IMR-90 (cell line): ENCODE measurements at regions not wholly inside any gene's neighbourhood (a gene's known extent, or its start where the extent isn't known, plus 50 kb on each side); places are given as distances from the start of the nearest gene placed in this dataset.

Experiments
- ATAC-seq: fragments of 200-7000 bp; cut with Tn5 transposase; 2 replicates; pipeline ENCODE4 v1.9.1; 2020; ENCODE audit warnings: low read depth, mild to moderate bottlenecking, moderate library complexity
- BruUV-seq: library from RNA; stranded (reverse); fragments of 400-500 nt; replicated peaks from 2 replicates; lab custom pipeline; 2021; lab: Mats Ljungman, UMichigan
- CTCF ChIA-PET: fragments of 300-600 bp; formaldehyde crosslinking; extraction: SDS; loops from one replicate; lab custom pipeline; 2021; ENCODE audit warnings: antibody characterized with exemption; lab: Yijun Ruan, JAX
- POLR2A ChIA-PET: fragments of 300-600 bp; sonication (Branson Sonifier 250); formaldehyde crosslinking; loops from one replicate; lab custom pipeline; 2022; ENCODE audit warnings: antibody characterized with exemption; ENCODE audit not compliant: unreplicated experiment; lab: Charles Lee
- DNase-seq: peaks from one replicate; pipeline ENCODE4 v3.0.0; 2013
- H2AFZ ChIP-seq: replicated peaks from 2 replicates; pipeline ENCODE3; 2013; ENCODE audit warnings: low read length, mild to moderate bottlenecking; ENCODE audit not compliant: poor library complexity
- H2AK5ac ChIP-seq: 2 replicates; pipeline ENCODE4 v1.6.1; 2013; ENCODE audit warnings: low read depth, low read length, inconsistent platforms
- H2AK9ac ChIP-seq: replicated peaks from 2 replicates; pipeline ENCODE3; 2013; ENCODE audit warnings: mild to moderate bottlenecking, low read depth, low read length, moderate library complexity; ENCODE audit not compliant: poor library complexity
- H2BK120ac ChIP-seq: 2 replicates; pipeline ENCODE4 v1.6.1; 2013; ENCODE audit warnings: low read depth, low read length, inconsistent platforms
- H2BK15ac ChIP-seq: 3 replicates; pipeline ENCODE4 v1.6.1; 2013; ENCODE audit warnings: low read depth, low read length, inconsistent platforms
- H2BK20ac ChIP-seq: 2 replicates; pipeline ENCODE4 v1.6.1; 2013; ENCODE audit warnings: low read depth, mild to moderate bottlenecking, inconsistent platforms, low read length, moderate library complexity
- H2BK5ac ChIP-seq: 2 replicates; pipeline ENCODE4 v1.6.1; 2013; ENCODE audit warnings: mild to moderate bottlenecking, low read depth, low read length, inconsistent platforms; ENCODE audit not compliant: poor library complexity, severe bottlenecking
- H3K14ac ChIP-seq: replicated peaks from 2 replicates; pipeline ENCODE4 v1.6.1; 2013; ENCODE audit warnings: low read depth, low read length, inconsistent platforms
- H3K18ac ChIP-seq: 2 replicates; pipeline ENCODE4 v1.6.1; 2013; ENCODE audit warnings: low read depth, low read length, control low read depth
- H3K23ac ChIP-seq: 2 replicates; pipeline ENCODE4 v1.6.1; 2013; ENCODE audit warnings: low read depth, low read length, inconsistent platforms
- H3K27ac ChIP-seq: 2 replicates; pipeline ENCODE4 v1.5.1; 2013; ENCODE audit warnings: mild to moderate bottlenecking, control low read depth, low read length; ENCODE audit not compliant: insufficient read depth
- H3K27me3 ChIP-seq: 2 replicates; pipeline ENCODE4 v1.6.1; 2013; ENCODE audit warnings: low read length; ENCODE audit not compliant: control insufficient read depth, insufficient read depth
- H3K36me3 ChIP-seq: 2 replicates; pipeline ENCODE4 v1.6.1; 2013; ENCODE audit warnings: low read length, mixed read lengths; ENCODE audit not compliant: control insufficient read depth, insufficient read depth
- H3K4ac ChIP-seq: 2 replicates; pipeline ENCODE4 v1.6.1; 2013; ENCODE audit warnings: low read depth, low read length, inconsistent platforms
- H3K4me1 ChIP-seq: 2 replicates; pipeline ENCODE4 v1.6.1; 2013; ENCODE audit warnings: low read length, mixed read lengths; ENCODE audit not compliant: control insufficient read depth, insufficient read depth
- H3K4me2 ChIP-seq: 2 replicates; pipeline ENCODE4 v1.6.1; 2013; ENCODE audit warnings: low read depth, mild to moderate bottlenecking, control low read depth, low read length, moderate library complexity
- H3K4me3 ChIP-seq: 2 replicates; pipeline ENCODE4 v1.5.1; 2013; ENCODE audit warnings: low read depth, mild to moderate bottlenecking, control low read depth, low read length, moderate library complexity; ENCODE audit not compliant: insufficient read depth
- H3K56ac ChIP-seq: 2 replicates; pipeline ENCODE4 v1.6.1; 2013; ENCODE audit warnings: low read length, inconsistent platforms; ENCODE audit not compliant: insufficient read depth; ENCODE audit errors: extremely low read depth
- H3K79me1 ChIP-seq, 2 experiments: 2 replicates each; pipeline ENCODE4 v1.6.1; 2013; ENCODE audit warnings: low read length in 2 of 2, inconsistent platforms in 1 of 2, low read depth in 1 of 2
- H3K9ac ChIP-seq: 2 replicates; pipeline ENCODE4 v1.6.1; 2013; ENCODE audit warnings: low read depth, low read length, control low read depth
- H3K9me1 ChIP-seq: 2 replicates; pipeline ENCODE4 v1.6.1; 2013; ENCODE audit warnings: low read length, inconsistent platforms; ENCODE audit not compliant: insufficient read depth
- H3K9me3 ChIP-seq: 2 replicates; pipeline ENCODE4 v1.6.1; 2013; ENCODE audit warnings: low read length; ENCODE audit not compliant: control insufficient read depth, insufficient read depth
- H4K20me1 ChIP-seq: 2 replicates; pipeline ENCODE4 v1.6.1; 2013; ENCODE audit warnings: low read length, inconsistent platforms; ENCODE audit not compliant: insufficient read depth
- H4K5ac ChIP-seq: 2 replicates; pipeline ENCODE4 v1.6.1; 2013; ENCODE audit warnings: mild to moderate bottlenecking, low read depth, low read length, control low read depth
- H4K8ac ChIP-seq, 2 experiments: 2 replicates each; pipeline ENCODE4 v1.6.1; 2013; ENCODE audit warnings: low read depth in 2 of 2, low read length in 2 of 2, control low read depth in 1 of 2, inconsistent platforms in 1 of 2
- H4K91ac ChIP-seq: 2 replicates; pipeline ENCODE4 v1.6.1; 2013; ENCODE audit warnings: low read depth, low read length, inconsistent platforms; ENCODE audit not compliant: insufficient read depth
- CEBPB ChIP-seq: IDR thresholded peaks from 2 replicates; pipeline ENCODE4 v1.6.1; 2012; ENCODE audit warnings: low read depth, low read length, improper control_type of control experiment
- MAZ ChIP-seq: IDR thresholded peaks from 2 replicates; pipeline ENCODE4 v1.6.1; 2012; ENCODE audit warnings: low read depth, mild to moderate bottlenecking, low read length, improper control_type of control experiment, moderate library complexity, borderline replicate concordance
- MXI1 ChIP-seq: IDR thresholded peaks from 2 replicates; pipeline ENCODE4 v1.6.1; 2012; ENCODE audit warnings: low read depth, mild to moderate bottlenecking, low read length, moderate library complexity, borderline replicate concordance
- POLR2A ChIP-seq: IDR thresholded peaks from 2 replicates; pipeline ENCODE4 v1.6.1; 2012; ENCODE audit warnings: mild to moderate bottlenecking, low read depth, low read length
- RFX5 ChIP-seq: IDR thresholded peaks from 2 replicates; pipeline ENCODE4 v1.8.0; 2012; ENCODE audit warnings: low read depth, mild to moderate bottlenecking, low read length, moderate library complexity
- SMC3 ChIP-seq: fragments of 150-350 bp; IDR thresholded peaks from 2 replicates; pipeline ENCODE4 v1.6.1; 2016; ENCODE audit warnings: low read depth, mild to moderate bottlenecking, antibody characterized with exemption, low read length, moderate library complexity
- WGBS, 2 experiments: methylation state at CpG; one replicate each; pipeline versions ENCODE4 v1.1.5 to v1.1.7; 2013; ENCODE audit warnings: missing lambda C conversion rate in 2 of 2; ENCODE audit not compliant: insufficient read length in 1 of 2; ENCODE audit errors: extremely low coverage in 2 of 2; 5-methylcytosine and 5-hydroxymethylcytosine counted together
- dilution Hi-C: fragments of 300-500 bp; cut with HindIII; formaldehyde crosslinking; loops from one replicate; pipeline ENCODE4 v1.14.3; 2018; ENCODE audit warnings: low sequenced_read_pairs; ENCODE audit not compliant: unreplicated experiment
- in situ Hi-C: fragments of 300-500 bp; cut with MboI; formaldehyde crosslinking; loops from 3 replicates; pipeline ENCODE4 v1.14.3; 2019; ENCODE audit warnings: low sequenced_read_pairs, inconsistent platforms, mixed read lengths
- intact Hi-C: fragments of 100-400 bp; cut with micrococcal nuclease; formaldehyde crosslinking; loops from 2 replicates; pipeline ENCODE4 v1.10.0; 2022
- TF ChIP-seq, protein P1 (sequence below): fragments of 150-350 bp; IDR thresholded peaks from 2 replicates; pipeline ENCODE4 v1.6.1; 2017; ENCODE audit warnings: mild to moderate bottlenecking, antibody characterized with exemption, low read length, low read depth
- TF ChIP-seq, protein P2 (sequence below): fragments of 150-350 bp; IDR thresholded peaks from 2 replicates; pipeline ENCODE4 v1.6.1; 2016; ENCODE audit warnings: low read depth, mild to moderate bottlenecking, low read length, moderate library complexity, borderline replicate concordance
- TF ChIP-seq, protein P3 (sequence below): conservative IDR thresholded peaks from 2 replicates; pipeline ENCODE4 v1.5.1; 2012; ENCODE audit warnings: mild to moderate bottlenecking, low read depth, low read length, improper control_type of control experiment

- peak overlapping the region; percentile 100 for H2BK20ac ChIP-seq
- CTCF ChIA-PET, result no interaction called here
- peak overlapping the region; percentile 98 for H3K18ac ChIP-seq
- H3K23ac ChIP-seq, result peak overlapping the region; percentile 99
- peak overlapping the region; percentile 90 to 98 for H4K8ac ChIP-seq
- peak overlapping the region; percentile 90; the same call in 2 of the 3 replicates for H2BK15ac ChIP-seq
- peak overlapping the region; percentile 99 for H4K91ac ChIP-seq
- peak overlapping the region; percentile 97 for H4K5ac ChIP-seq
- peak overlapping the region; percentile 100 for H3K14ac ChIP-seq
- intact Hi-C loops (loop anchor here (2.0 kb wide), 2 partner anchors 187 to 849 kb away; no protein-coding TSS in a partner anchor), dilution Hi-C loops (no loop called here), in situ Hi-C loops (no loop called here)
- peak; percentile 12 for ATAC-seq
- no peak overlapping the region for H3K4me3 ChIP-seq
- H3K79me1 ChIP-seq, result 0 out of 4 replicates have a peak, but pooled peaks cover 0 to 3% of the 10 kb centered on the region in 2 experiments
- H3K4me1 ChIP-seq, result peaks cover 10% of the 10 kb centered on the region
- H3K56ac ChIP-seq, result peak overlapping the region; percentile 95
- peak overlapping the region; percentile 81 for H2AK5ac ChIP-seq
- peaks cover 9% of the 10 kb centered on the region; the same call in 1 of the 2 replicates for H3K9me1 ChIP-seq
- H2AFZ ChIP-seq, result peak overlapping the region; percentile 90
- H3K4ac ChIP-seq, result peak overlapping the region; percentile 100
- peak; percentile 30 for DNase-seq
- H3K36me3 ChIP-seq, result no peaks in the 10 kb centered on the region
- H2BK5ac ChIP-seq, result peak overlapping the region; percentile 100
- H2AK9ac ChIP-seq, result peak overlapping the region; percentile 91
- POLR2A ChIA-PET, result no interaction called here
- H3K9ac ChIP-seq, result peak overlapping the region; percentile 92
- BruUV-seq, result no TSS peak
- H3K9me3 ChIP-seq, result no peaks in the 10 kb centered on the region
- peak overlapping the region; percentile 100 for H3K27ac ChIP-seq
- WGBS, 2 experiments, result no CpG with 5 or more reads among the region's 2 CpGs
- H3K4me2 ChIP-seq, result no peak overlapping the region
- H2BK120ac ChIP-seq, result peak overlapping the region; percentile 100
- no peaks in the 10 kb centered on the region for H3K27me3 ChIP-seq
- TF ChIP-seq, protein P1, sequence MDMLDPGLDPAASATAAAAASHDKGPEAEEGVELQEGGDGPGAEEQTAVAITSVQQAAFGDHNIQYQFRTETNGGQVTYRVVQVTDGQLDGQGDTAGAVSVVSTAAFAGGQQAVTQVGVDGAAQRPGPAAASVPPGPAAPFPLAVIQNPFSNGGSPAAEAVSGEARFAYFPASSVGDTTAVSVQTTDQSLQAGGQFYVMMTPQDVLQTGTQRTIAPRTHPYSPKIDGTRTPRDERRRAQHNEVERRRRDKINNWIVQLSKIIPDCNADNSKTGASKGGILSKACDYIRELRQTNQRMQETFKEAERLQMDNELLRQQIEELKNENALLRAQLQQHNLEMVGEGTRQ, result no peak
- TF ChIP-seq SMC3 (no peak), RFX5 (no peak), MXI1 (no peak), MAZ (no peak), CEBPB (no peak), POLR2A (no peak)
- TF ChIP-seq, protein P2, sequence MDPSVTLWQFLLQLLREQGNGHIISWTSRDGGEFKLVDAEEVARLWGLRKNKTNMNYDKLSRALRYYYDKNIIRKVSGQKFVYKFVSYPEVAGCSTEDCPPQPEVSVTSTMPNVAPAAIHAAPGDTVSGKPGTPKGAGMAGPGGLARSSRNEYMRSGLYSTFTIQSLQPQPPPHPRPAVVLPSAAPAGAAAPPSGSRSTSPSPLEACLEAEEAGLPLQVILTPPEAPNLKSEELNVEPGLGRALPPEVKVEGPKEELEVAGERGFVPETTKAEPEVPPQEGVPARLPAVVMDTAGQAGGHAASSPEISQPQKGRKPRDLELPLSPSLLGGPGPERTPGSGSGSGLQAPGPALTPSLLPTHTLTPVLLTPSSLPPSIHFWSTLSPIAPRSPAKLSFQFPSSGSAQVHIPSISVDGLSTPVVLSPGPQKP, result no peak
- TF ChIP-seq, protein P3, sequence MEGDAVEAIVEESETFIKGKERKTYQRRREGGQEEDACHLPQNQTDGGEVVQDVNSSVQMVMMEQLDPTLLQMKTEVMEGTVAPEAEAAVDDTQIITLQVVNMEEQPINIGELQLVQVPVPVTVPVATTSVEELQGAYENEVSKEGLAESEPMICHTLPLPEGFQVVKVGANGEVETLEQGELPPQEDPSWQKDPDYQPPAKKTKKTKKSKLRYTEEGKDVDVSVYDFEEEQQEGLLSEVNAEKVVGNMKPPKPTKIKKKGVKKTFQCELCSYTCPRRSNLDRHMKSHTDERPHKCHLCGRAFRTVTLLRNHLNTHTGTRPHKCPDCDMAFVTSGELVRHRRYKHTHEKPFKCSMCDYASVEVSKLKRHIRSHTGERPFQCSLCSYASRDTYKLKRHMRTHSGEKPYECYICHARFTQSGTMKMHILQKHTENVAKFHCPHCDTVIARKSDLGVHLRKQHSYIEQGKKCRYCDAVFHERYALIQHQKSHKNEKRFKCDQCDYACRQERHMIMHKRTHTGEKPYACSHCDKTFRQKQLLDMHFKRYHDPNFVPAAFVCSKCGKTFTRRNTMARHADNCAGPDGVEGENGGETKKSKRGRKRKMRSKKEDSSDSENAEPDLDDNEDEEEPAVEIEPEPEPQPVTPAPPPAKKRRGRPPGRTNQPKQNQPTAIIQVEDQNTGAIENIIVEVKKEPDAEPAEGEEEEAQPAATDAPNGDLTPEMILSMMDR, result no peak
- no peaks in the 10 kb centered on the region for H4K20me1 ChIP-seq
These were observed 179.7 kb upstream of the FBXL17 start for GRCh38 chr5:108561416-108562204.
